Breast epithelium (tissue), 4 donors: ENCODE measurements at regions not wholly inside any gene's neighbourhood (a gene's known extent, or its start where the extent isn't known, plus 50 kb on each side); places are given as distances from the start of the nearest gene placed in this dataset.
"Not testable (repeated sequence)": the region's sequence is repeated elsewhere in the genome, so short reads cannot be mapped to it uniquely, and the experiment has no call there.

Experiments
- DNase-seq, 2 donors: peaks; one replicate each; pipeline ENCODE4 v3.0.0-alpha.2; 2019; ENCODE audit warnings: low spot score in 2 of 2
- H3K27ac ChIP-seq, 2 donors: fragments of 200-600 bp; sonication (generic) in 1 of 2; one replicate each; pipeline ENCODE4 v1.5.1; 2016 to 2019; ENCODE audit warnings: mild to moderate bottlenecking in 1 of 2
- H3K27me3 ChIP-seq, 2 donors: fragments of 200-600 bp; sonication (generic) in 1 of 2; one replicate each; pipeline versions ENCODE4 v1.5.1 to v1.6.0; 2017 to 2019; ENCODE audit warnings: control low read depth in 1 of 2, mild to moderate bottlenecking in 1 of 2
- H3K36me3 ChIP-seq: fragments of 200-600 bp; one replicate; pipeline ENCODE4 v1.5.1; 2019
- H3K4me1 ChIP-seq, 2 donors: fragments of 200-600 bp; sonication (generic); one replicate each; pipeline ENCODE4 v1.5.1; 2016 to 2019; ENCODE audit warnings: control low read depth in 1 of 2
- H3K4me3 ChIP-seq, 3 donors: fragments of 200-600 bp; sonication (generic); 1 replicate in 2 of 3; 2 replicates in 1 of 3; pipeline ENCODE4 v1.5.1; 2016 to 2019; ENCODE audit warnings: mild to moderate bottlenecking in 3 of 3, moderate library complexity in 2 of 3
- H3K9me3 ChIP-seq, 2 donors: fragments of 200-600 bp; sonication (generic) in 1 of 2; one replicate each; pipeline ENCODE4 v1.5.1; 2016 to 2019; ENCODE audit warnings: control low read depth in 1 of 2
- CTCF ChIP-seq, 3 donors: fragments of 450-650 bp; IDR thresholded peaks; one replicate each; pipeline ENCODE4 v1.5.1; 2016 to 2017; ENCODE audit warnings: antibody characterized with exemption in 3 of 3, mild to moderate bottlenecking in 3 of 3, moderate library complexity in 3 of 3
- POLR2A ChIP-seq: fragments of 450-650 bp; IDR thresholded peaks from one replicate; pipeline ENCODE4 v1.6.1; 2016; ENCODE audit warnings: antibody characterized with exemption, mild to moderate bottlenecking, moderate library complexity
- POLR2AphosphoS5 ChIP-seq, 3 donors: sonication (generic); formaldehyde crosslinking; IDR thresholded peaks; one replicate each; pipeline ENCODE4 v1.6.1; 2017; ENCODE audit warnings: antibody characterized with exemption in 3 of 3
- intact Hi-C: fragments of 100-400 bp; cut with DNase I; formaldehyde crosslinking; loops from one replicate; pipeline ENCODE4 v1.15.1; 2023; ENCODE audit warnings: low total_unique reads

GRCh38 chr5:93349613-93350012 lies 231.4 kb downstream of the NR2F1-AS1 start:
- no peak for TF ChIP-seq POLR2A
- no peak for TF ChIP-seq CTCF (IDR thresholded peaks at IDR 0.05)
- TF ChIP-seq POLR2AphosphoS5 (IDR thresholded peaks at IDR 0.05) = no peak
- H3K36me3 ChIP-seq = no peaks in the 10 kb centered on the region
- intact Hi-C loops = no loop called here
- no peak overlapping the region for H3K27ac ChIP-seq
- no peaks in the 10 kb centered on the region for H3K9me3 ChIP-seq
- H3K4me3 ChIP-seq = no peak overlapping the region
- H3K4me1 ChIP-seq = no peaks in the 10 kb centered on the region
- no peaks in the 10 kb centered on the region for H3K27me3 ChIP-seq
- no peak for DNase-seq

GRCh38 chr5:93348231-93348630 lies 232.8 kb downstream of the NR2F1-AS1 start:
- H3K9me3 ChIP-seq = no peaks in the 10 kb centered on the region
- no peaks in the 10 kb centered on the region for H3K4me1 ChIP-seq
- no peak for DNase-seq
- intact Hi-C loops = no loop called here
- H3K36me3 ChIP-seq = no peaks in the 10 kb centered on the region
- H3K4me3 ChIP-seq = no peak overlapping the region
- H3K27ac ChIP-seq = no peak overlapping the region
- TF ChIP-seq CTCF (IDR thresholded peaks at IDR 0.05) = no peak
- TF ChIP-seq POLR2AphosphoS5 (IDR thresholded peaks at IDR 0.05) = no peak
- no peak for TF ChIP-seq POLR2A
- no peaks in the 10 kb centered on the region for H3K27me3 ChIP-seq

GRCh38 chr5:93346850-93347249 lies 234.2 kb downstream of the NR2F1-AS1 start:
- H3K4me3 ChIP-seq, H3K36me3 ChIP-seq, H3K27me3 ChIP-seq, DNase-seq, H3K4me1 ChIP-seq, H3K9me3 ChIP-seq, H3K27ac ChIP-seq, intact Hi-C loops: not testable (repeated sequence)

- no peaks in the 10 kb centered on the region for H3K9me3 ChIP-seq
- no peaks in the 10 kb centered on the region for H3K4me1 ChIP-seq
- DNase-seq = no peak
- H3K4me3 ChIP-seq = no peak overlapping the region
- intact Hi-C loops = no loop called here
- H3K27ac ChIP-seq = no peak overlapping the region
- H3K36me3 ChIP-seq = no peaks in the 10 kb centered on the region
- TF ChIP-seq POLR2A = no peak
- no peak for TF ChIP-seq POLR2AphosphoS5 (IDR thresholded peaks at IDR 0.05)
- TF ChIP-seq CTCF (IDR thresholded peaks at IDR 0.05) = no peak
- no peaks in the 10 kb centered on the region for H3K27me3 ChIP-seq
Observed at GRCh38 chr5:93346301-93346700, 234.7 kb downstream of the NR2F1-AS1 start.

GRCh38 chr5:93343570-93343969 lies 237.4 kb downstream of the NR2F1-AS1 start:
- TF ChIP-seq POLR2AphosphoS5 (IDR thresholded peaks at IDR 0.05) (no peak), POLR2A (no peak), CTCF (IDR thresholded peaks at IDR 0.05) (no peak)
- intact Hi-C loops = no loop called here
- Histone ChIP-seq H3K27me3 (no peaks in the 10 kb centered on the region), H3K36me3 (no peaks in the 10 kb centered on the region), H3K4me1 (no peaks in the 10 kb centered on the region), H3K4me3 (no peak overlapping the region), H3K9me3 (no peaks in the 10 kb centered on the region), H3K27ac (no peak overlapping the region)
- DNase-seq = no peak

- Histone ChIP-seq H3K27ac (peak overlapping the region in 1 of 2 donors; percentile 52), H3K9me3 (no peaks in the 10 kb centered on the region), H3K27me3 (no peaks in the 10 kb centered on the region), H3K36me3 (no peaks in the 10 kb centered on the region), H3K4me3 (no peak overlapping the region), H3K4me1 (no peaks in the 10 kb centered on the region)
- TF ChIP-seq POLR2A = no peak
- no peak for TF ChIP-seq POLR2AphosphoS5 (IDR thresholded peaks at IDR 0.05)
- no peak for TF ChIP-seq CTCF (IDR thresholded peaks at IDR 0.05)
- intact Hi-C loops = no loop called here
- no peak for DNase-seq
Observed at GRCh38 chr5:93342563-93343061, 238.4 kb downstream of the NR2F1-AS1 start.
